BJ (cell line): ENCODE measurements at regions not wholly inside any gene's neighbourhood (a gene's known extent, or its start where the extent isn't known, plus 50 kb on each side); places are given as distances from the start of the nearest gene placed in this dataset.

Experiments
- CTCF ChIA-PET: fragments of 350-600 bp; formaldehyde crosslinking; extraction: SDS; loops from one replicate; lab custom pipeline; 2021; ENCODE audit warnings: antibody characterized with exemption, inconsistent platforms; lab: Yijun Ruan, JAX
- POLR2A ChIA-PET: fragments of 300-600 bp; sonication (Branson Sonifier 250); formaldehyde crosslinking; extraction: SDS; loops from one replicate; lab custom pipeline; 2021; ENCODE audit warnings: antibody characterized with exemption; lab: Charles Lee
- DNase-seq: peaks from one replicate; pipeline ENCODE4 v3.0.0-alpha.2; 2011; ENCODE audit warnings: low read depth
- H3K27me3 ChIP-seq: 2 replicates; pipeline ENCODE4 v1.6.0; 2011; ENCODE audit warnings: low read length; ENCODE audit not compliant: control insufficient read depth, insufficient read depth
- H3K36me3 ChIP-seq: 2 replicates; pipeline ENCODE4 v1.5.1; 2011; ENCODE audit warnings: low read length; ENCODE audit not compliant: control insufficient read depth, insufficient read depth
- H3K4me3 ChIP-seq: 2 replicates; pipeline ENCODE4 v1.5.1; 2011; ENCODE audit warnings: low read depth, mild to moderate bottlenecking, control low read depth, low read length
- CTCF ChIP-seq: IDR thresholded peaks from 2 replicates; pipeline ENCODE4 v1.5.1; 2011; ENCODE audit warnings: low read depth, mild to moderate bottlenecking, control low read depth, inconsistent platforms, low read length, moderate library complexity; ENCODE audit not compliant: insufficient read depth

DNA sequence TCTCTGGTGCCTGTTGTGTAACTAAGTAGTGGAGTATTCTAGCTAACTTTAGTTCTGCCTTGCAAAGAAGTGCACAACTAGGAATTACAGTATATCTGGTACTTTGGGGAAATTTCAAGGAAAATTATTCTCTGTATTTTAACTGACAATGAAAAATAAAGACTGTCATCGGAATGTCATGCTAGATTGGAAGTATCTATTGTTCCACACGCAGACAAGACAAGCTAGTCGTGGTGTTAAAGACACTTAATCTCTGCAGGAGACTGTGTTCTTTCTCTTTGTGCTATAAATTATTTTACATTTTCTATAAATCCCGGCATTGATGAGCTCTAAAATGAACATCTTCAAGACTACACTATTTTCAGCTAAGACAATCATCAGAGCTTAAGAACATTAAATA, 1068.8 kb upstream of the ADGRL4 start:
- no peak overlapping the region for H3K4me3 ChIP-seq
- no peaks in the 10 kb centered on the region for H3K36me3 ChIP-seq
- ChIA-PET CTCF (no interaction called here), POLR2A (no interaction called here)
- H3K27me3 ChIP-seq: no peaks in the 10 kb centered on the region
- TF ChIP-seq CTCF: no peak
- DNase-seq: no peak

GRCh38 chr1:80072563-80072962, 1066.0 kb upstream of the ADGRL4 start:
- Histone ChIP-seq H3K4me3 (no peak overlapping the region), H3K27me3 (no peaks in the 10 kb centered on the region), H3K36me3 (no peaks in the 10 kb centered on the region)
- no peak for DNase-seq
- POLR2A ChIA-PET: no interaction called here
- TF ChIP-seq CTCF: no peak
- CTCF ChIA-PET: no interaction called here

- DNase-seq: no peak
- POLR2A ChIA-PET: no interaction called here
- Histone ChIP-seq H3K4me3 (no peak overlapping the region), H3K27me3 (no peaks in the 10 kb centered on the region), H3K36me3 (no peaks in the 10 kb centered on the region)
- TF ChIP-seq CTCF: no peak
- CTCF ChIA-PET: no interaction called here
These were observed 1059.5 kb upstream of the ADGRL4 start for GRCh38 chr1:80066060-80066459.

DNA sequence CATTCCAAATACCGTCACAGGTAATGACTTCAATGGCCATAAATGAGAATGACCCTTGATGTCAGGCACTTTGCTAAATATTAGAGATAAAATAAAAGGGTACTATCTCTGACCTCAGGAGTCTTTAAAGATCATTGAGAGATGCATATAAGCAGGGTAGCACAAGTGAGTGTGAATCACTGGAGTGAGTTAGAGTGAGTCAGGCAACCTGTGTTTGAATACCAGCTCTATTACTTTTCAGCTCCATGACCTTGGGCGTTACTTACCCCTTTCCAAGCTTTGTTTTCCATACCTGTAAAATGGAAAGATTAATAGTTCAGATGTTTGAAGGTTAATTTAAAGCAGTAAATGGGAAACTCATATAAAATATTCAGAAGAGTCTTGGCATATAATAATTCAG, 1058.0 kb upstream of the ADGRL4 start:
- no peaks in the 10 kb centered on the region for H3K36me3 ChIP-seq
- POLR2A ChIA-PET: no interaction called here
- no peaks in the 10 kb centered on the region for H3K27me3 ChIP-seq
- no peak for TF ChIP-seq CTCF
- CTCF ChIA-PET: no interaction called here
- no peak for DNase-seq
- no peak overlapping the region for H3K4me3 ChIP-seq

DNA sequence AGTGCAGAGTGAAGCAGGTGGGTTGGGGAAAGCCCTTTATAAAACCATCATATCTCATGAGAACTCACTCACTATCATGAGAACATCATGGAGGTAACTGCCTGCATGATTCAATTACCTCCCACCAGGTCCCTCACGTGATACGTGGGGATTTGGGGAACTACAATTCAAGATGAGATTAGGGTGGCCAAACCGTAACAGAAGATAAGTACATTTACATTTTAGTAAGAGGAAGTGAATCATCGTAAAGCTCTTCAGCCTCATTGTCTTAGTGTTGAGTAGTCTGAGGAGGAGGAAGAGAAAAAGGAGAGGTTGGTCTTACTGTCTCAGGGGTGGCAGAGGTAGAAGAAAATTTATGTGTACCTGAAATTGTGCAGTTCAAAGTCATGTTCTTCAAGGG, 1053.4 kb upstream of the ADGRL4 start:
- ChIA-PET POLR2A (no interaction called here), CTCF (no interaction called here)
- no peak for DNase-seq

More for the DNA sequence above, 1053.4 kb upstream of the ADGRL4 start:
- Histone ChIP-seq H3K4me3 (no peak overlapping the region), H3K36me3 (no peaks in the 10 kb centered on the region), H3K27me3 (no peaks in the 10 kb centered on the region)
- TF ChIP-seq CTCF: no peak
